IPS-NIHi11 (cell line): ENCODE measurements at regions not wholly inside any gene's neighbourhood (a gene's known extent, or its start where the extent isn't known, plus 50 kb on each side); places are given as distances from the start of the nearest gene placed in this dataset.
"Not testable (repeated sequence)": the region's sequence is repeated elsewhere in the genome, so short reads cannot be mapped to it uniquely, and the experiment has no call there.

ENCODE experiments used
- DNase-seq: peaks from one replicate; pipeline ENCODE4 v3.0.0; 2012; ENCODE audit warnings: mixed read lengths, low spot score

DNA sequence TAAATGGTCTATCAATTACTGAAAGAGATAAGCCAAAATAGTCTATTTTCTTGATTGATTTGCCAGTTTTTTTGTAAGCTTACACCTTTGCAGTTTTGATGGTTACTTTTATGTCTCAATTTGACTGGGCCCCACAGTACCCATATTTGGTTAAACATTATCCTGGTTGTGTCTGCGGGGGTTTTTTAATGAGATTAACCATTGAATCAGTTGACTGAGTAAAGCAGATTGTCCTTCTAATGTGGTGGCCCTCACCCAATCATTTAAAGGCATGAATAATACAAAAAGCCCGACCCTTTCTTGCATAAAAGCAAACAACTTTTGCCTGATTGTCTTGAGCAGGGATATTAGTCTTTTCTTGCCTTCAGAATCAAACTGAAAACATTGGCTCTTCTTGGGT lies 650.0 kb upstream of the RGS18 start:
- DNase-seq, result no peak

- DNase-seq, result not testable (repeated sequence)
Observed at GRCh38 chr1:191511480-191511879, 646.8 kb upstream of the RGS18 start.

GRCh38 chr1:191517826-191518225 lies 640.4 kb upstream of the RGS18 start:
- DNase-seq, result no peak

DNA sequence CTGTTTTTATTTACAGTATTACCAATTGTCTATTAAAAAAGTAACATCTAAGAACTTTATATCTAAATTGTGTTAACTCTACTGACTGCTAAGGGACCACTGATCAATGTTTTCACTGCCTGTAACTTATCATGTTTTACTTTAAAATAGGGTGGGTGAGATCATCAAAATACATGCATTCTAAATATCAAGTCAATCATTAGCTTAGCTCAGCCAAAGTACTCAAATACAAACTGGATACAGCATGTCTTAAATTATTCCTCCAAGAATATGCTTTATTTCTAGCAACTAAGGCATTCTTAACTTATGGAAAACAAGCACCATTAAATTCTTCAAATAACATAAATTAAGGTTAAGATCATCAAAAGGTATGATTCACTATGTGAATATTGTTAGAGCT lies 638.7 kb upstream of the RGS18 start:
- no peak for DNase-seq

GRCh38 chr1:191520345-191520744 lies 637.9 kb upstream of the RGS18 start:
- no peak for DNase-seq

- not testable (repeated sequence) for DNase-seq
Observed at GRCh38 chr1:191525944-191526343, 632.3 kb upstream of the RGS18 start.

- DNase-seq, result peak; percentile 30
Observed at GRCh38 chr1:191528275-191528674, 630.0 kb upstream of the RGS18 start.

GRCh38 chr1:191530928-191531327 lies 627.3 kb upstream of the RGS18 start:
- DNase-seq, result no peak

DNA sequence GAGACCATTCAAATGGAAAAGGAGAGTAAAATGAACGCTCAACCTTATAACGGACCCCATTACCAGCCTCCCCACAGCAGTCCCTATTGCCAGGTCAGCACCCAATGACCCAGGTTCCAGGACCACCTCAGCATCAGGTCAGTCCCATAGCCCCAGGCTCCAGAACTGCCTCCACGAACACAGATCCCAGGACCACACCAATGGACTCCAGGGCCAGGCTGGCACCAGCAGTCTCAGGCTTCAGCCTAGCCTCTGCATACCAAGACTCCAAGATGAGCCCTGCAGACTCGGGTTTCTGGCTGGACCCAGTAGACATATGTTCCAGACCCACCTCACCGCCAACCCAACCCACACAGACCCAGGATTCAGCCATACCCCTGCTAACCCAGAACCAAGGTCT lies 625.0 kb upstream of the RGS18 start:
- DNase-seq, result no peak

GRCh38 chr1:191536791-191537429 lies 621.4 kb upstream of the RGS18 start:
- no peak for DNase-seq

GRCh38 chr1:191541758-191542157 lies 616.5 kb upstream of the RGS18 start:
- DNase-seq, result no peak

GRCh38 chr1:191542444-191542843 lies 615.8 kb upstream of the RGS18 start:
- DNase-seq, result no peak

- DNase-seq, result no peak
Observed at GRCh38 chr1:191546803-191547202, 611.5 kb upstream of the RGS18 start.

- no peak for DNase-seq
Observed at GRCh38 chr1:191551019-191551418, 607.2 kb upstream of the RGS18 start.

DNA sequence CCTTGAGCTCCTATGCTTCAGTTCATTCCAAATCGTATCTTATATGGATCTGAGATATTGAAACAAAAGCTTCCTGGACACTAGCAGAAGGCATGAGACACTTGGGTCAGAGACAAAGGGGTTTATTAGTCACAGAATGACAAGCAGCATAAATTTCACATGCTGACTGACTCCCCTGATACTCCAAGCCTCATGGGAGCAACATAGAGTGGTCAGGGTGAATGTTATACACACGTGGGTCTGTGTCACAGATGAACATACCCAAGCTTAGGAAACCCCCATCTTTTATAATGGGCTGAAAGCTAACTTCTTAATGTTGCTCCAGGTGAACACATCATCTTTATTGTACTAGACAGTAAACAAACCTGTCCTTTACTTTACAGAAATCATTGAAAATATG lies 599.9 kb upstream of the RGS18 start:
- DNase-seq, result no peak

DNA sequence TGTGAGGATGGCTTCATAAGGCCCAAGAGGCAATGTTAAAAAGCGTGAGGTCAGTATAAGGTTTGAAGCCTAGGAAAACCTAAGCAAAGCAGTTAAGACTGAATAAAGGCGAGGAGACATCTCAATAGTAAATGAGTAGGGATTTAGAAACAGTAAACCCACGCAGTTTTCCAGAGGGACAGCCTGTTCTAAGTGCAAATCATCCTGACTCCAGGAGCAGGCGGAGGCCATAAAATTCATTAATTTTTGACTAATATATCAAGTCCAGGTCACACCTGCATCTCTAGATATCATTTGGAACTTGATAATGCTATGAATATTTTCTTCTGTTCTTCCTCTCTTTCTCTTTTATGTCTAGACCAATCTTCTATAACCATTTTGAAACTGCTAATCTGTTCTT lies 597.0 kb upstream of the RGS18 start:
- no peak for DNase-seq

- DNase-seq, result no peak
Observed at GRCh38 chr1:191564275-191564674, 594.0 kb upstream of the RGS18 start.

DNA sequence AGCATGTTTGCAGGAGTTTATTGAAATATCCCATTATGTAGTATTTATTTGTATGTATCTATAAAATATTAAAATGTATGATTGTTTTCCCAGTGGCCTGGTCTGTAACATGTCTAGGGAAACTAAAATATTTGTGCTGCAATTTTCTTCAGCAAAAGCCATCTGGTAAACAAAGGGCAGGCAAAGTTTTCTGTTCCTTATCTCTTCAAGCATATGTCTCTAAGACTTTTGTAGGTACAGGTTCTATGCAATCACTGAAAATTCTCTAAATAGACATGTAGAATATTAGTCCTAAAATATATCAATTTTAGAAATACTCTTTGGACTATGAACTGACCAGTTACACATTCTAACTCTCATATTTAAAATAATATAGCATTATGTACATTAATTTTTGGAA lies 585.8 kb upstream of the RGS18 start:
- DNase-seq, result no peak

DNA sequence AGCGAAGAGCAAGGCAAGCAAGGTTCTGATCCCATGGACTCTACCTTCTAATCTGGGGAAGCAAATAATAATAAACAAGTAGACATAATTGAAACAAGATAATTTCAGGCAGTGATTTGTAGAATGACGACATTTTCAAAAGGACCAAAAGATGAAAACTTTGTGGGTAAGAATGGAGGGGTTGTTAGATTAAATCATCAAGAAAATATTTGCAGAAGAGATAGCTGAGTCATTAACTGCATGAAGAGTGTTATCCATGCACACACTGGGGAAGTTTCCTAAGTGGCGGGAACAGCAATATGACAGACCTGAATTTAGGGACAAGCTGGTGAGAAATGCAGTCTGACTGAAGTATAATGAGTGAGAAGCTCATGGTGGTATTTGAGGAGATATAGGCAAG lies 583.1 kb upstream of the RGS18 start:
- DNase-seq, result no peak

DNA sequence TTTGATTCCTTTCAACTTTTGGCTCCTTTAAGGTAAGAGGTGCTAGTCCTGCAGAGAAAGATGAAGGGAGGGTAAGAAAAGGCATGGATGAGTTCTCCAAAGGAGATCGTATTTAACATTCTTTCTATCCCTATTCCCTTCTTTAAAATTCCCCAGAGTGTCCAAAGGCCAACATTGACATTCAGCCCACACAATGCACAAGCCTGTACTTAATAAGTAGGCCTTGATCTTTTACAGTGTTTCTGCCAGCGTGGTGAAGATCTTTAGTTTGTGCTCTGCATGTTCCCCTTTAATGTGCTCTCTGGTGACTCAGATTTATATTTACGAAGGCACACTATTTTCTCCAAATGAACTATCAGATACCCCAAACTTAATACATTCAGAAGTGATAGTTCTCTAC lies 582.5 kb upstream of the RGS18 start:
- DNase-seq, result no peak

DNA sequence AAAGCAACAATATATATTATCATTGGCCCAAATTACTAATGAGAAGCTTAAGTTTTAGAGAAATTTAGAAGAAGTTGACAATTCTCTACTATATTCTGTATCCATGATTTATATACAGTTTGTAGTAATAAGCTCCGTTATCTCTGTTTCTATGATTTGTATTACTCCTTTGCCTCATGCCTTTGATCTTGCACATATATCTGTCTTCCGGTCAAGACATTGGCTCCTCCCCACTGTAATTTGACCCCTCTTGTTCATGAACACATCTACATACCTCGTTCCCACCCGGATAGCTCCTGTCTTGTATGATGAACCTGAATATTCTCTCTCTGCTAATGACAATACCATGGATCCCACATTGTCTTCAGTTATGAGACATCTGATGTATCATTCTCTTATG lies 581.0 kb upstream of the RGS18 start:
- DNase-seq, result no peak

DNA sequence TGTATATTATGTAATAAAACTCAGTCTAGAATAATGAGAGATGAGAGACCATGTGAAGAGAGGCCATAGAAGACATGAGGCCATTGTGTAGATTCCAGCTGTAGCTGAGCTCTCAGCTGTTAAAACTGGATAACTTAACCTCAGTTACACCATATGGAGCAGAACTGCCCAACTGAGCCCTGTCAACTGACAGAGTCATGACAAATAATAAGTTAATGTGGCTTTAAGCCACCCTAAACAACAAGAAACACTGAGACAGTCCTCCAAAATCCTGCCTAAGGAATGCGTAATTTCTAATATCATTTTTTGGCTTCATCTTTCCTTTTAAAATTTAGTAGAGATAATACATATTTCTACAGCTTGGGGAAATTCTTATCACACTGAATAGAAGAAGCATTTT lies 580.0 kb upstream of the RGS18 start:
- DNase-seq, result no peak

DNA sequence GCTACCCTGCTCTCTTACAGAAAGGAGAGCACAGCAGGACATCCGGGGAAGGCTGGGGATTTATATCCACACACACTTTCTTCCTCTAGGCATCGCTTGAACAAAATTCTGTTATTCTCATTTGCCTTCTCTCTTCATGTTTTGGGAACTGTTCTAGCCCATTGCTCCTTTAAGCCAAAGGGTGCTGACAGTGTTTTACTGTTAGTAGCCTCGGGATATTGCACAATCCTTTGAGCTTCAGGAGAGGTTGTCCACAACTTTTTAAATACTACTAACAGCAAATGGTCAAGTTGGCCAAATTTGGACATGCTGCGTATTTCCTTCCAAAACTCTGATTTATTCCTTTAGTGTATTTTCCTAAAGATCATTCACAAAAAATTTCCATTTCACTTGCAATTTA lies 579.2 kb upstream of the RGS18 start:
- no peak for DNase-seq

GRCh38 chr1:191582169-191582568 lies 576.1 kb upstream of the RGS18 start:
- no peak for DNase-seq

DNA sequence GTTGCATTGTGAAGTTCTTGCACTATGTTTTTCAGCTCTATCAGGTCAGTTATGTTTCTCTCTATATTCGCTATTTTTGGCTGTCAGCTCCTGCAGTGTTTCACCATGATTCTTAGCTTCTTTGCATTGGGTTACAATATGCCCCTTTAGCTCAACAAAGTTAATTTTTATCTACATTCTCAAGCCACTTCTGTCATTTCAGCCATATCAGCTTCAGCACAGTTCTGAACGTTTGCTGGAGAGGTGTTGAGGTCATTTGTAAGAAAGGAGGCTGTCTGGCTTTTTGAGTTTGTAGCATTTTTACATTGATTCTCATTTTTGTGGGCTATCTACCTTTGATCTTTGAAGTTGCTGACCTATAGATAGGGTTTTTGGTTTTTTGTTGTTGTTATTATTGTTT lies 573.2 kb upstream of the RGS18 start:
- DNase-seq, result no peak
